Transverse colon (tissue), 4 donors: ENCODE measurements at regions not wholly inside any gene's neighbourhood (a gene's known extent, or its start where the extent isn't known, plus 50 kb on each side); places are given as distances from the start of the nearest gene placed in this dataset.

Source experiments
- DNase-seq: peaks from one replicate; pipeline ENCODE4 v3.0.0-alpha.2; 2019
- H3K27ac ChIP-seq, 4 donors: fragments of 200-600 bp; sonication (generic); 2 replicates each; pipeline ENCODE4 v1.5.1; 2016 to 2018; ENCODE audit warnings: inconsistent platforms in 4 of 4
- H3K27me3 ChIP-seq: fragments of 200-600 bp; sonication (generic); 2 replicates; pipeline ENCODE4 v1.5.1; 2017; ENCODE audit warnings: inconsistent platforms
- H3K36me3 ChIP-seq, 4 donors: fragments of 200-600 bp; sonication (generic); 2 replicates each; pipeline ENCODE4 v1.5.1; 2017 to 2019; ENCODE audit warnings: inconsistent platforms in 4 of 4
- H3K4me1 ChIP-seq, 4 donors: fragments of 200-600 bp; sonication (generic); 2 replicates each; pipeline ENCODE4 v1.5.1; 2017 to 2020; ENCODE audit warnings: inconsistent platforms in 4 of 4
- H3K4me3 ChIP-seq, 4 donors: fragments of 200-600 bp; sonication (generic); 1 replicate in 1 of 4; 2 replicates in 3 of 4; pipeline versions ENCODE4 v1.5.1 to v1.6.1; 2017 to 2019; ENCODE audit warnings: inconsistent platforms in 4 of 4
- H3K9me3 ChIP-seq, 2 donors: fragments of 200-600 bp; sonication (generic); 2 replicates each; pipeline ENCODE4 v1.5.1; 2017 to 2019; ENCODE audit warnings: inconsistent platforms in 2 of 2
- EP300 ChIP-seq: sonication (generic); formaldehyde crosslinking; IDR thresholded peaks from one replicate; pipeline ENCODE4 v1.6.1; 2017; ENCODE audit warnings: antibody characterized with exemption, low read depth
- POLR2A ChIP-seq: fragments of 450-650 bp; IDR thresholded peaks from one replicate; pipeline ENCODE4 v1.6.1; 2016; ENCODE audit warnings: antibody characterized with exemption, mild to moderate bottlenecking, moderate library complexity
- POLR2AphosphoS5 ChIP-seq, 3 donors: sonication (generic); formaldehyde crosslinking; IDR thresholded peaks; one replicate each; pipeline ENCODE4 v1.6.1; 2016; ENCODE audit warnings: antibody characterized with exemption in 3 of 3
- WGBS, 2 donors: methylation state at CpG; one replicate each; pipeline ENCODE4 v1.1.5; 2018; ENCODE audit warnings: low coverage in 1 of 2; 5-methylcytosine and 5-hydroxymethylcytosine counted together
- in situ Hi-C, 4 donors: fragments of 200-750 bp; cut with MboI; loops; one replicate each; pipeline versions ENCODE4 v1.15.0 to v1.15.1; 2017; ENCODE audit warnings: low sequenced_read_pairs in 3 of 4, low pct_ligation_motif_present in 1 of 4, low pct_unique_long_range_greater_than_20kb in 1 of 4
- intact Hi-C: fragments of 100-400 bp; cut with DNase I; formaldehyde crosslinking; loops from one replicate; pipeline ENCODE4 v1.15.1; 2023; ENCODE audit warnings: low total_unique reads
- TF ChIP-seq, protein P1 (sequence below), 5 experiments: fragments of 200-600 bp in 3 of 5; fragments of 450-650 bp in 2 of 5; sonication (generic) in 3 of 5; IDR thresholded peaks; 1 replicate in 2 of 5; 2 replicates in 3 of 5; pipeline ENCODE4 v1.5.1; 2016 to 2017; ENCODE audit warnings: antibody characterized with exemption in 5 of 5, inconsistent platforms in 3 of 5, mild to moderate bottlenecking in 2 of 5, moderate library complexity in 1 of 5

DNA sequence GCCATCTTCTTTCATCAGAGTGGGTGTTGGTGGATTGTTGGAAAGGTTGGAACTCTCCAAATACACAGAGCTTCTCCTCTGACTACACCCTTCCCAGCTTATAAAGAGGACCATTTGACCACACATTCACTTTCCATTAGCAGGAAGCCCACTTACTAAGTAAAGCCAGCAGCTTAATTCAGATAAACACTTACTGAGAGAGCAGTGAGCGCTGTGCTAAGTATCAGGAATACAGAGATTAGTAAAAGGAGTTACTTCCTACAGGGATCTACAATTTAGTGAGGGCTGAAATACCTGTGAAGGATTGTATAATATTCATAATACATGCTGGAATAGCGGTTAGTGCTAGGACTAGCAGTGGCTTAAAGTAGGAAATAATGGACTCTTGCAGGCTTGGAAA lies 343.0 kb downstream of the NYAP2 start:
- WGBS, 2 donors = 46 to 73% methylated on average over 2 of the region's 2 CpGs
- Histone ChIP-seq H3K4me1 (no peaks in the 10 kb centered on the region), H3K4me3 (no peak overlapping the region), H3K9me3 (no peaks in the 10 kb centered on the region), H3K27ac (no peak overlapping the region), H3K27me3 (no peaks in the 10 kb centered on the region), H3K36me3 (no peaks in the 10 kb centered on the region)
- no peak for TF ChIP-seq POLR2A
- intact Hi-C loops = no loop called here
- no peak for DNase-seq
- in situ Hi-C loops = no loop called here

DNA sequence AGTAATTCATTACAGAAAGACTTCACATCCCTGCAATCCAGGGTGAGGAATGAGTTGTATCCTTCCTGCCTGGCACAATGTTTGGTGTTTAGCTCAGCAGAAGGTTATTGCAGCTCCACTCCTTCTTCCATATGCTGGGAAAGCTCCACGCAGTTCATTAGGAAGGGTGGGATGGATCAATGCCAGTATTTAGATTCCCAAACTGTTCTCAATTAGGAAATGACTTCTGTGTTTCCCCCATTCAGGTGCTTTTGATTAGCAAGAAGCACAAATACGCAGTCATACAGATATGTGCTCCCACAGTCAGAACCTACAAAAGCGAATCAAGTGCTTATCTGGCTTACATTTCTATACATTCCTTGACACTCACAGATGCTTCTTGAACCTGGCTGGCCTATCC lies 340.6 kb downstream of the NYAP2 start:
- in situ Hi-C loops = no loop called here
- H3K4me1 ChIP-seq = peaks cover 0 to 7% (median 0%) of the 10 kb centered on the region in 4 donors
- WGBS, 2 donors = 86% methylated on average over 3 of the region's 3 CpGs
- no peaks in the 10 kb centered on the region for H3K36me3 ChIP-seq
- intact Hi-C loops = no loop called here
- H3K9me3 ChIP-seq = no peaks in the 10 kb centered on the region
- H3K4me3 ChIP-seq = no peak overlapping the region
- no peaks in the 10 kb centered on the region for H3K27me3 ChIP-seq
- no peak overlapping the region for H3K27ac ChIP-seq
- TF ChIP-seq POLR2AphosphoS5 (IDR thresholded peaks at IDR 0.05) (no peak), POLR2A (no peak), EP300 (no peak)
- TF ChIP-seq, protein P1, sequence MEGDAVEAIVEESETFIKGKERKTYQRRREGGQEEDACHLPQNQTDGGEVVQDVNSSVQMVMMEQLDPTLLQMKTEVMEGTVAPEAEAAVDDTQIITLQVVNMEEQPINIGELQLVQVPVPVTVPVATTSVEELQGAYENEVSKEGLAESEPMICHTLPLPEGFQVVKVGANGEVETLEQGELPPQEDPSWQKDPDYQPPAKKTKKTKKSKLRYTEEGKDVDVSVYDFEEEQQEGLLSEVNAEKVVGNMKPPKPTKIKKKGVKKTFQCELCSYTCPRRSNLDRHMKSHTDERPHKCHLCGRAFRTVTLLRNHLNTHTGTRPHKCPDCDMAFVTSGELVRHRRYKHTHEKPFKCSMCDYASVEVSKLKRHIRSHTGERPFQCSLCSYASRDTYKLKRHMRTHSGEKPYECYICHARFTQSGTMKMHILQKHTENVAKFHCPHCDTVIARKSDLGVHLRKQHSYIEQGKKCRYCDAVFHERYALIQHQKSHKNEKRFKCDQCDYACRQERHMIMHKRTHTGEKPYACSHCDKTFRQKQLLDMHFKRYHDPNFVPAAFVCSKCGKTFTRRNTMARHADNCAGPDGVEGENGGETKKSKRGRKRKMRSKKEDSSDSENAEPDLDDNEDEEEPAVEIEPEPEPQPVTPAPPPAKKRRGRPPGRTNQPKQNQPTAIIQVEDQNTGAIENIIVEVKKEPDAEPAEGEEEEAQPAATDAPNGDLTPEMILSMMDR (IDR thresholded peaks at IDR 0.05) = no peak
- no peak for DNase-seq

GRCh38 chr2:225739328-225739727 lies 339.8 kb downstream of the NYAP2 start:
- no peaks in the 10 kb centered on the region for H3K36me3 ChIP-seq
- no peak overlapping the region for H3K4me3 ChIP-seq
- H3K9me3 ChIP-seq = no peaks in the 10 kb centered on the region
- WGBS, 2 donors = 88 to 94% methylated on average over 2 of the region's 2 CpGs
- intact Hi-C loops = no loop called here
- H3K27ac ChIP-seq = no peak overlapping the region
- H3K27me3 ChIP-seq = no peaks in the 10 kb centered on the region
- in situ Hi-C loops = no loop called here
- DNase-seq = no peak
- TF ChIP-seq POLR2AphosphoS5 (IDR thresholded peaks at IDR 0.05) (no peak), EP300 (no peak)
- peaks cover 0 to 7% (median 0%) of the 10 kb centered on the region in 4 donors for H3K4me1 ChIP-seq

- TF ChIP-seq POLR2A (no peak), EP300 (no peak), POLR2AphosphoS5 (IDR thresholded peaks at IDR 0.05) (no peak)
- TF ChIP-seq, protein P1 (IDR thresholded peaks at IDR 0.05) = no peak
- 67 to 76% methylated on average over 1 of the region's 1 CpG for WGBS, 2 donors
- H3K4me1 ChIP-seq = peaks cover 0 to 7% (median 0%) of the 10 kb centered on the region in 4 donors
- H3K4me3 ChIP-seq = no peak overlapping the region
- DNase-seq = no peak
- H3K27ac ChIP-seq = no peak overlapping the region
- H3K36me3 ChIP-seq = no peaks in the 10 kb centered on the region
- no peaks in the 10 kb centered on the region for H3K9me3 ChIP-seq
- intact Hi-C loops (no loop called here), in situ Hi-C loops (no loop called here)
- H3K27me3 ChIP-seq = no peaks in the 10 kb centered on the region
Measured at GRCh38 chr2:225738735-225739134, 339.2 kb downstream of the NYAP2 start.

- WGBS, 2 donors = 23 to 26% methylated on average over 1 of the region's 1 CpG
- H3K36me3 ChIP-seq = no peaks in the 10 kb centered on the region
- H3K4me1 ChIP-seq = peaks cover 0 to 7% (median 0%) of the 10 kb centered on the region in 4 donors
- H3K27ac ChIP-seq = no peak overlapping the region
- no peaks in the 10 kb centered on the region for H3K9me3 ChIP-seq
- no peak for TF ChIP-seq POLR2AphosphoS5 (IDR thresholded peaks at IDR 0.05)
- TF ChIP-seq, protein P1 (IDR thresholded peaks at IDR 0.05) = no peak
- no peak for TF ChIP-seq POLR2A
- no peak for TF ChIP-seq EP300
- intact Hi-C loops = no loop called here
- H3K27me3 ChIP-seq = no peaks in the 10 kb centered on the region
- in situ Hi-C loops = no loop called here
- no peak for DNase-seq
- H3K4me3 ChIP-seq = no peak overlapping the region
Measured at GRCh38 chr2:225737556-225737955, 338.0 kb downstream of the NYAP2 start.
